ENCODE measurements at regions not wholly inside any gene's neighbourhood (a gene's known extent, or its start where the extent isn't known, plus 50 kb on each side); places are given as distances from the start of the nearest gene placed in this dataset.

GRCh38 chr4:83757121-83757621, 221.3 kb downstream of the GPAT3 start (continued):
- TF ChIP-seq ATF1 (CRISPR knock-in tag; IDR thresholded peaks at IDR 0.05) = no peak
- TF ChIP-seq ATF1 (tag; IDR thresholded peaks at IDR 0.05) = 0 out of 2 replicates have a peak, but pooled peaks have one; percentile 28
- TF ChIP-seq ZNF589 (CRISPR knock-in tag; IDR thresholded peaks at IDR 0.05; ENCODE audit: low read depth) = peak; percentile 33; the same call in 1 of the 2 replicates
- peak; percentile 85; the same call in 1 of the 2 replicates for TF ChIP-seq RAD51 (IDR thresholded peaks at IDR 0.05; ENCODE audit: borderline replicate concordance, low read depth)
- TF ChIP-seq TRIM28 (IDR thresholded peaks at IDR 0.05) = 0 out of 2 replicates have a peak, but pooled peaks have one; percentile 33
- TF ChIP-seq SMARCA4 (IDR thresholded peaks at IDR 0.05) = peak; percentile 87
- peak; percentile 61 for TF ChIP-seq MAFG (tag; conservative IDR thresholded peaks at IDR 0.05)
- no peak for TF ChIP-seq ZNF551 (CRISPR knock-in tag; IDR thresholded peaks at IDR 0.05)
- TF ChIP-seq PBX2 (CRISPR knock-in tag; IDR thresholded peaks at IDR 0.05; ENCODE audit: low read depth) = no peak
- TF ChIP-seq PBX2 (tag; conservative IDR thresholded peaks at IDR 0.05; ENCODE audit: low read depth) = peak; percentile 45; the same call in 1 of the 2 replicates
- no peak for TF ChIP-seq RFX7 (CRISPR knock-in tag; IDR thresholded peaks at IDR 0.05)
- peak; percentile 54 for TF ChIP-seq PRDM10 (IDR thresholded peaks at IDR 0.05; ENCODE audit: partially characterized antibody)
- no peak for TF ChIP-seq KDM5B (IDR thresholded peaks at IDR 0.05; ENCODE audit: insufficient replicate concordance, low read depth, low read length)
- peak; percentile 81 for TF ChIP-seq TAL1 (IDR thresholded peaks at IDR 0.05)
- TF ChIP-seq PML (IDR thresholded peaks at IDR 0.05; ENCODE audit: low read length) = peak; percentile 66
- peak in 1 of 2 experiments; percentile 56; a peak in 1 of 4 replicates for TF ChIP-seq TBL1XR1 (IDR thresholded peaks at IDR 0.05; ENCODE audit: low read length in 2 of 2)
- peak; percentile 42; the same call in 1 of the 2 replicates for TF ChIP-seq NCOA1 (IDR thresholded peaks at IDR 0.05; ENCODE audit: low read depth)
- TF ChIP-seq C11orf30 (IDR thresholded peaks at IDR 0.05; ENCODE audit: low read depth) = peak; percentile 40; the same call in 1 of the 2 replicates
- peak; percentile 44; the same call in 1 of the 2 replicates for TF ChIP-seq VEZF1 (CRISPR knock-in tag; IDR thresholded peaks at IDR 0.05)
- TF ChIP-seq CBX5 (IDR thresholded peaks at IDR 0.05; ENCODE audit: borderline replicate concordance, low read depth) = no peak
- TF ChIP-seq POLR2AphosphoS5 (IDR thresholded peaks at IDR 0.05; ENCODE audit: control insufficient read depth, insufficient read depth, low read depth, low read length) = peak; percentile 74; the same call in 1 of the 2 replicates
- 0 out of 4 replicates have a peak, but pooled peaks of 1 of the 2 experiments have one; percentile 35 for TF ChIP-seq KDM1A (IDR thresholded peaks at IDR 0.05)
- no peak for TF ChIP-seq BDP1 (IDR thresholded peaks at IDR 0.05; ENCODE audit: insufficient read depth, insufficient read length)

All from K562 (cell line).